Activated CD4-positive, alpha-beta T cell treated with anti-CD3 and anti-CD28 coated beads, Interleukin-2, amount 50 U/mL, for 4 hours (primary cell): ENCODE measurements at regions not wholly inside any gene's neighbourhood (a gene's known extent, or its start where the extent isn't known, plus 50 kb on each side); places are given as distances from the start of the nearest gene placed in this dataset.

ENCODE experiments used
- DNase-seq, 2 experiments: peaks; one replicate each; pipeline ENCODE4 v3.0.0-alpha.2; 2020

- DNase-seq: no peak
These were observed 179.0 kb downstream of the LACC1 start for GRCh38 chr13:44058624-44059215.

- DNase-seq: no peak
These were observed 182.2 kb downstream of the LACC1 start for GRCh38 chr13:44061876-44062275.

GRCh38 chr13:44063467-44063866, 183.8 kb downstream of the LACC1 start:
- no peak for DNase-seq

GRCh38 chr13:44063881-44064280, 184.2 kb downstream of the LACC1 start:
- DNase-seq: no peak

- no peak for DNase-seq
These were observed 184.7 kb downstream of the LACC1 start for GRCh38 chr13:44064357-44064756.

- DNase-seq: no peak
These were observed 188.5 kb downstream of the LACC1 start for GRCh38 chr13:44068169-44068568.

- DNase-seq: no peak
These were observed 189.0 kb downstream of the LACC1 start for GRCh38 chr13:44068737-44069136.

GRCh38 chr13:44072536-44072935, 192.8 kb downstream of the LACC1 start:
- DNase-seq: no peak

GRCh38 chr13:44074611-44075010, 194.9 kb downstream of the LACC1 start:
- DNase-seq: no peak

- no peak for DNase-seq
These were observed 195.4 kb downstream of the LACC1 start for GRCh38 chr13:44075113-44075512.

- DNase-seq: no peak
These were observed 199.2 kb downstream of the LACC1 start for GRCh38 chr13:44078806-44079376.

- no peak for DNase-seq
These were observed 199.9 kb downstream of the LACC1 start for GRCh38 chr13:44079413-44080205.

GRCh38 chr13:44084146-44084545, 204.4 kb downstream of the LACC1 start:
- DNase-seq: no peak

- DNase-seq: no peak
These were observed 206.7 kb downstream of the LACC1 start for GRCh38 chr13:44086389-44086788.

GRCh38 chr13:44088411-44088810, 208.7 kb downstream of the LACC1 start:
- no peak for DNase-seq

GRCh38 chr13:44088991-44089413, 209.3 kb downstream of the LACC1 start:
- DNase-seq: no peak

- no peak for DNase-seq
These were observed 209.7 kb downstream of the LACC1 start for GRCh38 chr13:44089452-44089851.

- no peak for DNase-seq
These were observed 212.6 kb downstream of the LACC1 start for GRCh38 chr13:44092078-44092970.

GRCh38 chr13:44093607-44094564, 214.2 kb downstream of the LACC1 start:
- no peak for DNase-seq

- no peak for DNase-seq
These were observed 217.2 kb downstream of the LACC1 start for GRCh38 chr13:44096901-44097300.

GRCh38 chr13:44098559-44098958, 218.9 kb downstream of the LACC1 start:
- DNase-seq: no peak
